ENCODE measurements at regions not wholly inside any gene's neighbourhood (a gene's known extent, or its start where the extent isn't known, plus 50 kb on each side); places are given as distances from the start of the nearest gene placed in this dataset.

- DNase-seq (ENCODE audit: low spot score), result no peak
Measured at GRCh38 chr14:84657911-84658310, 872.0 kb upstream of the FLRT2 start.

DNA sequence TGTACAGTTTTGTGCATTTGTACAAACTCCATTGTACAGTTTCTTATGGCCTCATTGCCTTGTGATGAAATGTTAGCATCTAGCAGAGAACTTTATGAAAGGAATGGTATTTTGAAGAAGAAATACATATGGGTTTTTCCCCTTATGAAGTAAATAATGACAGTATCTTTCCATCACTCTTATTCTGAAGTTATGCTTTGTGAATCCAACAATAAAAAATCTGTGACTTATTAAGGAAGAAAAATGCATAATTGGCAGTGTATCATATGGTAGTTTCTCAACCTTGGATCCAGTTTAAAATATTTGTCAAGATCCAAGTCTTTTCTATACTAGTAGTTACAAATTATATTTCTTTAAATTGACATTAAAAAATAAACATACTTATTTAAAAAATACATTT is 859.1 kb upstream of the FLRT2 start:
- no peak for DNase-seq (ENCODE audit: low spot score)

- DNase-seq (ENCODE audit: low spot score), result no peak
Measured at GRCh38 chr14:84671776-84672175, 858.2 kb upstream of the FLRT2 start.

- DNase-seq (ENCODE audit: low spot score), result no peak
Measured at GRCh38 chr14:84674636-84675035, 855.3 kb upstream of the FLRT2 start.

GRCh38 chr14:84686550-84686949 is 843.4 kb upstream of the FLRT2 start:
- DNase-seq (ENCODE audit: low spot score), result no peak

DNA sequence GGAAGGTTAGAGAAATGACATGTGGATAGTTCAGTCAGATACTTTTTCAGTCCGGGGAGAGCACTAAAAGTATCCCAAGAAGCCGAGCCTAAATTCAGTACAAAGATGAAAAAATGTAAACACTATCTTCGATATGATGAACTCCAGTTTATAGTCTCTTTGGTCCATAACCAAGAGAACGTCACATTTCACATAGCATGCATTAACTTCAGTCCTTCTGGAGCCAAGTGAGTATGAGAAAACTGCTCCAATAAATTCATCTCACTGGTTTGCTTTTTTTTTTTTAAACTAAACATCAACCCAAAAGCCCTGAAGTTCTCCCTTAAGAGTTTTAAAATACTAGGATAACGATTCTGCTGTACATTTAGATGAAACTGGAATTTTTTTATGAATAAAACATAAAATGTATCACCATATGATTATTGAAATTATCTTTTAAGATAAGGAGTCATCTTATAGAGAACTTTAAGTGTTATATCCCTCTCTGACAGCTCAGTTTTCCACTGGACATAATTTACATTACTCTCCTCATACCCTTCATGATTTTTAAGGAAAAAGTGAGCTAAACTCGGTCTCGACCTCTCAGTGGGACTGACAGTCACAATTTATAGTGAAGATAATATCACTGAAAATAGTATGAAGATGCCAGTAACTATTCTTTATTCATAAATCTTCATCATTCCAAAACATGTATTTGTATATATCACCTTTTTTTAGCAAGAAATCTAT is 841.5 kb upstream of the FLRT2 start:
- DNase-seq (ENCODE audit: low spot score), result no peak

GRCh38 chr14:84694161-84694560 is 835.8 kb upstream of the FLRT2 start:
- no peak for DNase-seq (ENCODE audit: low spot score)

- DNase-seq (ENCODE audit: low spot score), result no peak
Measured at GRCh38 chr14:84704601-84705000, 825.3 kb upstream of the FLRT2 start.

DNA sequence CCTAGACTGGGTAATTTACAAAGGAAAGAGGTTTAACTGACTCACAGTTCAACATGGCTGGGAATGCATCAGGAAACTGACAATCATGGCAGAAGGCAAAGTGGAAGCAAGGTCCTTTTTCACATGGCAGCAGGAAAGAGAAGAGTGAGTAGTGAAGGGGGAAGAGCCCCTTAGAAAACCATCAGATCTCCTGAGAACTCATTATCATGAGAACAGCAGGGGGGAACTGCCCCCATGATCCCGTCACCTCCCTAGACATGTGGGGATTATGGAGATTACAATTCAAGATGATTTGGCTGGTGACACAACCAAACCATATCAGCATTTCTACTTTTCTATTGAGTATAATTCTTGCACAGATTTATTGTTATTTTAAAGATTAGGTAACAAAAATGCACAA is 822.1 kb upstream of the FLRT2 start:
- no peak for DNase-seq (ENCODE audit: low spot score)

DNA sequence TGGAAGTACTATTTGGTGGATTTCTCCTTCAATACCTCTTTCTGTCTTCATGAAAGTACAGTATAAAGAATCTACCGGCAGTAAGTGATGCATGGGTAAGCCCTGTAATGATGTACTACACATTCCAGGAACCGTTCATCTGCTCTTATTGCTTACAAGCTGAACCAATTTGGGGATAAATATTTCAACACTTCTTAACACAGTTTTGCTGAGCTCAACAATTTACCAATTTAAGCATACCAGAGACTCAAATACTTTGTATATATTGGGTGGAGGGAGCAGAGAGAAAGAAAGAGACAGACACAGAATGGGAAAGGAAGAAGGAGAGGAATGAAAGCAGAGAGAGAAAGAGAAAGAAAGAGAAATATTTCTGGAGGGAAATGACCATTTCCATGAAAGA is 821.1 kb upstream of the FLRT2 start:
- DNase-seq (ENCODE audit: low spot score), result no peak

DNA sequence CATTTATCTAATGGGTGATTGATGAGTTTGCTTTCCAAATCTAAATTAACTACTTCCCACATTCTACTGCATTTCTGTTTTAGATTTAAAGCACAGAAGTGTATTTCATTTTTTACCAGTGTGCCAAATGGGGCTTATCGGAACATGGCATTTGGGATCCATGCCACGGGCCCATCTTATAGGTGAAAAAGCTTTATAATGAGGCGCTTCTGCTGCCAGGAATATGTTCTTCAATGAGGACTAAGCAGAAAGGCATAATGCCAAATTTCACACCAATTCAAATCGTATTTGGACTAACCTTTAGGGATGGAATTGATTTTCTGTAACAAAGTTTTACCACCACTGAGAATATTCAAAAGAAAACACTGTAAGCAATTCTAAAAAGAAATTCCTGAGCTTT is 803.5 kb upstream of the FLRT2 start:
- no peak for DNase-seq (ENCODE audit: low spot score)

DNA sequence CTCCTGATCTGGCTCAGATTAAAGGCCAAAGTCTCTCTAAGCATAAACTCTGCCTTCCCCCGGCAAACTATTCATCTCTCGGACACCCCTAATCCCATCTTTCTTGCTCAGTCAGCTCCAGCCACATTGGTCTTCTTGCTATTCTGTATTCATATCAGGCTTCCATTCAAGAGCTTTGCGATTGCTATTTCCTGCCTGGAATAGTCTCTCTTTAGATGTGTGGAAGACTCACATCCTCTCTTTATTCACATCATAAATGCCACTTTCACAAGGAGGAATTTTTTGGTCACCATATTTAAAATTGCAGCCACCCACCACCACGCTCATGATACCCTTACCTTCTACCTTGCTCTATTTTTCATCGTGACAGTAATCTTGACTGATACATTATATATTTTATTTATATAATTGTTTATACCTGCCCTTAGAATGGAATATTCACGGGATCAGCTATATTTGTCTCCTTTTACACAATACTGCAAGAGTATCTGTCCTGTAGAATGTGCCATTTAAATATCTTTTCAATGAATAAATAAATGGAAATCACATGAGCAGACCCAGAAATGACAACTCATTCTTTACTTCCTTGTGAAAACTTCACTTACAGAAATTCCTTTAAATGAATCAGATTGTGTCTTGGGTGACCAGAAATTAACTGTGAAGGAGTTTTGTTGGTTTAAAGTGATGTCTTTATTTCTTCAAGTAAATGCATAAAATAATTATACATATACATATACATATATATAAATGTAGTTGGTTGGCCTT is 780.6 kb upstream of the FLRT2 start:
- no peak for DNase-seq (ENCODE audit: low spot score)

DNA sequence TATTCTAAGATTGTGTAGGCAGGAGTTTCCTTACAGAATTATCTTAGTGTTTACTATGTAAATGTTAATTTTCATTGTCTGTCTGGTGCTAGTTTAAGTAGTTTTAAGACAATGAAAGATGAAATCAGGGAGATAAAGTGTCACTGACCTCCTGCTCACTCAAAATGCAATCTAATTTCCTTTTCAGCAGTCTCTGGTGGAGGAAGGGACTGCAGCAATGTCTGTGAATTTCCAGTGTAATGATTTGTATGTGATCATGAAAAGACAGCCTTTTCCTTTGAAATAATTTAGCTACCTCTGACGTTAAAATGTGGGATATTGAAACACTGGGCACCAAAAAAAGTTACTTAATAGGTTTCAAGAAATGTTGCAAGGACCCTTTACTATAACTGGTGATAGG is 779.7 kb upstream of the FLRT2 start:
- no peak for DNase-seq (ENCODE audit: low spot score)

DNA sequence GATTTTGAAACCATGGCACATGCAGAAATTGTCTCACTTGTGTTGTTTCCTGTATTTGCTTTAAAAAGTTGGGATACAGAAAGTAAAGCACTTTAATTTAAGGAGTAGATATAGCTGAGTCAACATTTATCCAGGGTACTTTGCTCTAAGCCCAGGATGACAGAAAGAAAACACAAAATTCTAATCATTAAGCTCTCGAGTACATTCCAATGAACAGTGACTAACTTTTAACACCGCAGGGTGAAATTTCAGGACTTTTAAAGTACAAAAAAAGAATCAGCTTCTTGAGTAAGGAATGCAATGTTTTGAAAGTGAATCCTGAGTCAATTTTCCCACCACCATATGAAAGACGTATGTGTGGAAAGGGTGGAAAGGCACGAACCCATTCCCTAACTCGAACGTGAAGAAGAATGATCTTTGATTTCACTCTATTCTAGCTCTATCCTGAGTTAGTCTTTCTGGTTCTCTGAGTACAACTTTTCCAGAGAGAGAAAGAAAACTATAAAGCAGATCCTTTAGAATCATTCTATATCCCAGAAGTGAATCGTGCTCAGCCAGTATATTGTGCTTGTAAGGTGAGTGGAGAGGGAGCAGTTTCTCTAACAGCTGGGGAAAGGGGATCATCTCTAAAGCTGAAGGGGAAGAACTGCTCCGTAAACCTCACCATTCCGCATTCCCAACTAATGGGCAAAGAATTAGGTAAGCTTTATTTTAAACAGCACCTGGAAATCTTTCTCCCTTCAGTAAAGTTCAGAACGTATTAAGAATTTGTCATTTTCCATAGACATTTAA is 779.0 kb upstream of the FLRT2 start:
- DNase-seq (ENCODE audit: low spot score), result no peak

GRCh38 chr14:84751745-84752144 is 778.2 kb upstream of the FLRT2 start:
- no peak for DNase-seq (ENCODE audit: low spot score)

DNA sequence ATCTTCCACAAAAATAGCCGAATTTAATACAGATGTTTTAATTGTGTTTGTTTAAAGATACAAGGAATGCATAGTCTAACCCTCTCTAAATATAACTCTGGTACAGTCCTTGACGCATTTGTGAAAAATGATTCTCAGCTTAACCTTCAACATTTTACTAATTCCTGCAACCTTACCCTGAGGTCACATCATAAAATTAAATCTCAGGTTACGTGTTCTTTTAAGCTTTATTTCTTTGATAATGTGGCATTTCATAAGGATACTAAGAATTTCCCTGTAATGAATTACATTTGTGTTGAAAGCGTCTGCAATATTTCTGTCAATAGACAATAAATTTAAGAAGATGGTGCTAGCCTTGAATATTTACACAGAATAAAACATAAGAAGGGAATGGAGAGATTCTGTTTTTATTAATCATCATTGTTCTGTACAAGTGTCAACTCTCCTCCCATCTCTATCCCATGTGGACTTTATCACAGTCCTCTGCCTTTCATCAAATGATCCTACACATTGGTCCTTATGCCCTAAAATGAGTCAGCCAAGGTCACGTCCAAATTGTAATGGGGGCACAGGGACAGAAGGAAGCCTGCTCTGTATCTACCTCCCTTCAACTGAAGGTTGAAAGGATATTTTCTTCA is 769.3 kb upstream of the FLRT2 start:
- no peak for DNase-seq (ENCODE audit: low spot score)

DNA sequence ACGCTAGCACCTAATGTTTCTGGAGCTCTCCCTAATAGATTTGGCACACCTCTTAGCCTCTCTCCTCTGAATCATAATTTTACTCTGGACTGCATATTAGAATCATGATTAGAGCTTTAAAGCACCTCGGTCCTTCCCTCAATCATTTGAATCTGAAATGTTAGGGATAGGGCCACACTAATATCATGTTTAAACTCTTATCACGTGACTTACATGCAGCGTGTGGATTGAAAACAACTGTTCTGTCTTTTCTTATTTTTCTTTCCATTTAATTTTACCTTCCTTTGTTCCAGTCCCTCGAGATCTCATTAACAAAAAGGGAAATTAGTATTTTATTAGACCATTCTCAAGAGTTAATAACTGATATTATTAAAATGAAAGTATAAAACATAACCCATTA is 762.5 kb upstream of the FLRT2 start:
- no peak for DNase-seq (ENCODE audit: low spot score)

GRCh38 chr14:84770030-84770429 is 759.9 kb upstream of the FLRT2 start:
- DNase-seq (ENCODE audit: low spot score), result no peak

DNA sequence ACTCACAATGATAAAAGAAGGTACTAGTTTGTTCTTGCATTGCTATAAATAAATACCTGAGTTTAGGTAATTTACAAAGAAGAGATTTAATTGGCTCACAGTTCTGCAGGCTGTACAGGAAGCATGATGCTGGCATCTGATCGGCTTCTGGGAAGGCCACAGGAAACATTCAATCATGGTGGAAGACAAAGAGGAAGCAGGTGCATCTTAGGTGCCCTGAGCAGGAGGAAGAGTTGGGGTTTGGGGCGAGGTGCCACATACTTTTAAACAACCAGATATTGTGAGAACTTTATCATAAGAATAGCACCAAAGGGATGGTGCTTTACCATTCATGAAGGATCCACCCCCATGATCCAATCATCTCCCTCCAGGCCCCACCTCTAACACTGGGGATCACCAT is 752.6 kb upstream of the FLRT2 start:
- no peak for DNase-seq (ENCODE audit: low spot score)

DNA sequence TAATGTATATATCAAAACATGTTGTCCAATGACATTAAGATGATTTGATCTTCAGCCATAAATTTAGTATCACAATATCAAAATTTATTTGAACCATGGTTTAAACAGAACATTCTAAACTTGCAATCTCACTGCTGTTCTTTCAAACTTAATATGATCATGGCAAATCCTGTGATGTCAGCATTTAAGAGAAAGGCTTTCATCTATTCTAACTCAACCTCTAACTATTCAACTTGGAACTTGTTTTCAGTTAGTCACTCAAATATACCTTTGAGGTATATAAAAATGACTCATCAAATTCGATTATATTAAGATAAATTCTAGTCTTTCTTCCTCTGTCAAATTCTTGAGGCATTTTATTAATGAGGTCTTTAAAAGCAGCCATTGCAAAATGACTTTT is 747.0 kb upstream of the FLRT2 start:
- no peak for DNase-seq (ENCODE audit: low spot score)

DNA sequence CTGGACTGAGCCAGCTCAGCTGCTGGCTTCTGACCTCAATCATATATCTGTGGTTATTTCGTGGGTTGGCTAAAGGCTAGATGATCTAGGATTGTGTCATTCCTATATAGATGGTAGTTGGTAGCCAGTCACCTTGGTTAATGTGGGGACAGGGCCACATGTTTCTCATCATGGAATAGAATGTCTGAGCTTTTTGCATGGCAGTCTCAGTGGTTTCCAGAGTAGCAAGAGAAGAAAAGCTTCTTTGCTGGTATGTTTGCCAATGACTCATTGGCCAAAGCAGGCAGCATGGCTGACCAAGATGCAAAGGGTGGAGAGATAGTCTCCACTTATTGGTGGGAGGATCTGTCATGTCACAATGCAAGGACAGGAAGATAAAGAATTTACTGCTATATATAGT is 746.4 kb upstream of the FLRT2 start:
- no peak for DNase-seq (ENCODE audit: low spot score)

DNA sequence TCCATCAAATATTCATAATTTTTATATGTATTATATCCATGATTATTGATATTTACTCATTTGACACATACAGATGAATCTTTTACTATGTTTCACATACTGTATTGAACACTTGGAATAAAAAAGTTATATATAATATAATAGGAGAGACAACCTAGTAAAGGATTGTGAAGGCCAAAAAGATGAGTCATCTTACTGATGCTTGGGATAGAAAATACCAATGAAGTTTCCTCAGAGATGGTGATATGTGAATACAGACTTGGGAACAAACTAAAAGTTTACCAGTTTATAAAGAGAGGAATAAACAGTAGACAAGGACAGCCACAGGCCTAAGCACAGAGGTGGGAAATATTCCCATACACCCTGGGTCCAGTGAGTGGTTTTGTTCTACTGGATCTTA is 743.9 kb upstream of the FLRT2 start:
- DNase-seq (ENCODE audit: low spot score), result no peak

GRCh38 chr14:84789012-84789411 is 740.9 kb upstream of the FLRT2 start:
- no peak for DNase-seq (ENCODE audit: low spot score)
